ENCODE measurements at regions not wholly inside any gene's neighbourhood (a gene's known extent, or its start where the extent isn't known, plus 50 kb on each side); places are given as distances from the start of the nearest gene placed in this dataset.

DNA sequence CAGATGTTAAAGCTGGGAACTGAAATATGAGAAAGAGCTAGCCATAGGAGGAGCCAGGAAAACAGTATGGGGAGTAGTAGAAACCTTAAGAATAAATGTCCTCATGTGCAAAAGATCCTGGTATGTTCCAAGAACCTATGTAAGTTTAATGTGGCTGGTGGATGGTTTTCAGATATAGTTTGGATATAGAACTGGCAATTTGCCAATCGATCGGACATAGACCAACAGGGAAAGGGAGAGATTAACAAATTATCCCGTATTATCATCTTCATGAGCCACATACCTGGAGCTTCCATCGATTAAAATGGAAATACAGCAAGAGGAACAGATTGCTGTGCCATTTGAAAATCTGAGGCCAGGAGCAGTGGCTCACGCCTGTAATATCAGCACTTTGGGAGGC, 388.7 kb downstream of the PRELID2 start:
- Histone ChIP-seq H3K4me3 (ENCODE audit: low read depth, low read length) (no peak overlapping the region), H3K9ac (ENCODE audit: low read length) (no peak overlapping the region)
- WGBS (ENCODE audit: extremely low coverage, insufficient coverage, insufficient read length), result no CpG with 5 or more reads among the region's 5 CpGs

DNA sequence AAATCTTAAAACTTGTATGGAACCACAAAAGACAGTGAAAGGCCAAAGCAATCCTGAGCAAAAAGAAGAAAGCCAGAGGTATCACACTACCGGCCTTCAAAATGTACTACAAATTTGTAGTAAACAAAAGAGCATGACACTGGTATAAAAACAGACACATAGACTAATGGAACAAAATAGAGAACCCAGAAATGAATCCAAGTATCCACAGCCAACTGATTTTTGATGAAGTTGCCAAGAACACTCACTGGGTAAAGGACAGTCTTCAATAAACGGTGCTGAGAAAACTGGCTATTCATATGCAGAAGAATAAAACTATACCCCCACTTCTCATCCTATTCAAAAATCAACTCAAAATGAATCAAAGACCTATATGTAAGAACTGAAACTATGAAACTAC, 390.1 kb downstream of the PRELID2 start:
- H3K79me1 ChIP-seq (ENCODE audit: low read length), result peaks cover 1% of the 10 kb centered on the region
- no peak for DNase-seq
- peaks cover 0 to 1% of the 10 kb centered on the region in 2 experiments for H3K36me3 ChIP-seq (ENCODE audit: control insufficient read depth in 1 of 2, insufficient read depth in 2 of 2, low read length in 2 of 2)
- no peak overlapping the region for H3K27ac ChIP-seq (ENCODE audit: low read depth, low read length)
- H3K4me1 ChIP-seq (ENCODE audit: control insufficient read depth in 1 of 2, insufficient read depth in 2 of 2, low read length in 2 of 2), result peaks cover 0 to 2% of the 10 kb centered on the region in 2 experiments
- no peak overlapping the region for H3K4me2 ChIP-seq (ENCODE audit: low read length)
- H3K14ac ChIP-seq (ENCODE audit: low read length), result no peak overlapping the region
- no peak overlapping the region for H2AK5ac ChIP-seq (ENCODE audit: low read length)
- no peak overlapping the region for H4K91ac ChIP-seq (ENCODE audit: low read depth, low read length)
- H3K4me3 ChIP-seq (ENCODE audit: low read depth, low read length), result no peak overlapping the region
- no peak overlapping the region for H2AFZ ChIP-seq (ENCODE audit: insufficient read depth, low read length, poor library complexity)
- WGBS (ENCODE audit: extremely low coverage, insufficient coverage, insufficient read length), result no CpG with 5 or more reads among the region's 2 CpGs
- no peak overlapping the region for H4K12ac ChIP-seq (ENCODE audit: low read depth, low read length)
- H3K4ac ChIP-seq (ENCODE audit: low read depth, low read length), result no peak overlapping the region
- H2BK12ac ChIP-seq (ENCODE audit: low read length), result no peak overlapping the region
- no peak overlapping the region for H3K23ac ChIP-seq (ENCODE audit: low read length)
- H3K9me3 ChIP-seq (ENCODE audit: insufficient read depth, low read depth, low read length), result peaks cover 2% of the 10 kb centered on the region
- H2BK5ac ChIP-seq (ENCODE audit: low read depth, low read length, poor library complexity), result no peak overlapping the region
- H3K18ac ChIP-seq (ENCODE audit: low read length), result no peak overlapping the region
- H3K27me3 ChIP-seq (ENCODE audit: insufficient read depth, low read length), result no peaks in the 10 kb centered on the region
- no peaks in the 10 kb centered on the region for H3K79me2 ChIP-seq (ENCODE audit: control insufficient read depth, insufficient read depth, low read length, poor library complexity)
- H2BK120ac ChIP-seq (ENCODE audit: insufficient read depth, low read length, poor library complexity), result no peak overlapping the region
- H3K9ac ChIP-seq (ENCODE audit: low read length), result no peak overlapping the region
- H4K8ac ChIP-seq (ENCODE audit: low read depth, low read length), result no peak overlapping the region

More for the DNA sequence above, 388.7 kb downstream of the PRELID2 start:
- no peaks in the 10 kb centered on the region for H3K79me2 ChIP-seq (ENCODE audit: control insufficient read depth, insufficient read depth, low read length, poor library complexity)
- peaks cover 1% of the 10 kb centered on the region for H3K79me1 ChIP-seq (ENCODE audit: low read length)
- no peak overlapping the region for H3K27ac ChIP-seq (ENCODE audit: low read depth, low read length)
- H3K23ac ChIP-seq (ENCODE audit: low read length), result no peak overlapping the region
- H3K36me3 ChIP-seq (ENCODE audit: control insufficient read depth in 1 of 2, insufficient read depth in 2 of 2, low read length in 2 of 2), result peaks cover 0 to 1% of the 10 kb centered on the region in 2 experiments
- H2BK5ac ChIP-seq (ENCODE audit: low read depth, low read length, poor library complexity), result no peak overlapping the region
- H3K9me3 ChIP-seq (ENCODE audit: insufficient read depth, low read depth, low read length), result peaks cover 2% of the 10 kb centered on the region
- no peak overlapping the region for H4K8ac ChIP-seq (ENCODE audit: low read depth, low read length)
- no peak for DNase-seq
- no peak overlapping the region for H4K91ac ChIP-seq (ENCODE audit: low read depth, low read length)
- no peak overlapping the region for H2BK12ac ChIP-seq (ENCODE audit: low read length)
- no peak overlapping the region for H2BK120ac ChIP-seq (ENCODE audit: insufficient read depth, low read length, poor library complexity)
- H3K27me3 ChIP-seq (ENCODE audit: insufficient read depth, low read length), result no peaks in the 10 kb centered on the region
- H3K4me1 ChIP-seq (ENCODE audit: control insufficient read depth in 1 of 2, insufficient read depth in 2 of 2, low read length in 2 of 2), result peaks cover 0 to 2% of the 10 kb centered on the region in 2 experiments
- H3K4ac ChIP-seq (ENCODE audit: low read depth, low read length), result no peak overlapping the region
- no peak overlapping the region for H4K12ac ChIP-seq (ENCODE audit: low read depth, low read length)
- no peak overlapping the region for H3K18ac ChIP-seq (ENCODE audit: low read length)
- H2AK5ac ChIP-seq (ENCODE audit: low read length), result no peak overlapping the region
- no peak overlapping the region for H2AFZ ChIP-seq (ENCODE audit: insufficient read depth, low read length, poor library complexity)
- H3K4me2 ChIP-seq (ENCODE audit: low read length), result no peak overlapping the region
- H3K14ac ChIP-seq (ENCODE audit: low read length), result no peak overlapping the region

DNA sequence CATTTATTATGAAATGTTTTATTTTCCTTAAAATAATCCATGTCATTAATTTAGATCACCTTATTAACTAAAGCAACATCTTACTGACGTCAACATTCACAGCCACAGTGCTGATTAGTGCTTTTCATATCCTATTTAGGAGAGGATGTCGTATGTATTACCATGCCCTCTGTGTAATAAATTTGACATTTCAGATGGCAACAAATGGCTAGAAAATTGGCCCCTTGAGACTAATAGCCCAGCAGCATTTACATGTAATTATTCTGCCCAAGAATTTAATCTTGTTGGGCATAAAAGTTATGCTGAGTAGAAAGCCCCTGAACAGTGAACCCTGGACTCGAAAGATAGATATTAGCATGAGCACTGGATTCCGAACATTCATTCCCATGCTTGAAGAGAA, 391.2 kb downstream of the PRELID2 start:
- H3K27ac ChIP-seq (ENCODE audit: low read depth, low read length), result no peak overlapping the region
- no peaks in the 10 kb centered on the region for H3K27me3 ChIP-seq (ENCODE audit: insufficient read depth, low read length)
- H3K4me1 ChIP-seq (ENCODE audit: control insufficient read depth in 1 of 2, insufficient read depth in 2 of 2, low read length in 2 of 2), result peaks cover 0 to 2% of the 10 kb centered on the region in 2 experiments
- H4K91ac ChIP-seq (ENCODE audit: low read depth, low read length), result no peak overlapping the region
- DNase-seq, result peak in 1 of 2 donors; percentile 29
- no peaks in the 10 kb centered on the region for H3K79me2 ChIP-seq (ENCODE audit: control insufficient read depth, insufficient read depth, low read length, poor library complexity)
- no peak overlapping the region for H2AK5ac ChIP-seq (ENCODE audit: low read length)
- no peak overlapping the region for H4K8ac ChIP-seq (ENCODE audit: low read depth, low read length)
- no peak overlapping the region for H3K4ac ChIP-seq (ENCODE audit: low read depth, low read length)
- peaks cover 0 to 1% of the 10 kb centered on the region in 2 experiments for H3K36me3 ChIP-seq (ENCODE audit: control insufficient read depth in 1 of 2, insufficient read depth in 2 of 2, low read length in 2 of 2)
- H2BK12ac ChIP-seq (ENCODE audit: low read length), result no peak overlapping the region
- no CpG with 5 or more reads among the region's 4 CpGs for WGBS (ENCODE audit: extremely low coverage, insufficient coverage, insufficient read length)
- no peak overlapping the region for H3K4me2 ChIP-seq (ENCODE audit: low read length)
- no peak overlapping the region for H2BK5ac ChIP-seq (ENCODE audit: low read depth, low read length, poor library complexity)
- H3K79me1 ChIP-seq (ENCODE audit: low read length), result peaks cover 1% of the 10 kb centered on the region
- peaks cover 2% of the 10 kb centered on the region for H3K9me3 ChIP-seq (ENCODE audit: insufficient read depth, low read depth, low read length)
- no peak overlapping the region for H4K12ac ChIP-seq (ENCODE audit: low read depth, low read length)
- no peak overlapping the region for H3K18ac ChIP-seq (ENCODE audit: low read length)
- H3K14ac ChIP-seq (ENCODE audit: low read length), result no peak overlapping the region
- no peak overlapping the region for H2BK120ac ChIP-seq (ENCODE audit: insufficient read depth, low read length, poor library complexity)
- no peak overlapping the region for H2AFZ ChIP-seq (ENCODE audit: insufficient read depth, low read length, poor library complexity)
- no peak overlapping the region for H3K9ac ChIP-seq (ENCODE audit: low read length)
- no peak overlapping the region for H3K23ac ChIP-seq (ENCODE audit: low read length)
- H3K4me3 ChIP-seq (ENCODE audit: low read depth, low read length), result no peak overlapping the region

DNA sequence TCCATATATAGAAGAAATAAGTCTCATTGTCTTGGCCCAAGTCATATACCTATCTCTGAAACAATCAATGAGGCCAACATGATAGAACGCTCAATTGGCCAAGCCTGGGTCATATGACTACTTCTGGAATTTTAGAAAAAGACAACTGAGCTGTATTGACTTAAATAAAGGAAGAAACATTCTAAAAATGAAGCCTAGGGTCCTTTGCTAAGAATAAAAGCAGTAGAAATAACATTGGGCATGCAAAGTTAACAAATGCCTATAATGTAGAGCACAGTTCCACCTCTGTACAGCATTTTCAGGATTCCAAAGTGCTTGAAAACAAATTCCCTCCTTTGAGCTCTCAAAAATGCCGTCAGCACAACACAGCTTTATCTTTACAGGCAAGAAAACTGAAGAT, 391.8 kb downstream of the PRELID2 start:
- Histone ChIP-seq H3K4me3 (ENCODE audit: low read depth, low read length) (no peak overlapping the region), H2BK12ac (ENCODE audit: low read length) (no peak overlapping the region), H3K14ac (ENCODE audit: low read length) (no peak overlapping the region), H3K18ac (ENCODE audit: low read length) (no peak overlapping the region), H2BK120ac (ENCODE audit: insufficient read depth, low read length, poor library complexity) (no peak overlapping the region), H3K27ac (ENCODE audit: low read depth, low read length) (peak overlapping the region; percentile 27), H4K12ac (ENCODE audit: low read depth, low read length) (no peak overlapping the region), H3K27me3 (ENCODE audit: insufficient read depth, low read length) (no peaks in the 10 kb centered on the region), H2AK5ac (ENCODE audit: low read length) (no peak overlapping the region), H3K79me1 (ENCODE audit: low read length) (peaks cover 1% of the 10 kb centered on the region), H3K9me3 (ENCODE audit: insufficient read depth, low read depth, low read length) (peaks cover 2% of the 10 kb centered on the region), H4K8ac (ENCODE audit: low read depth, low read length) (no peak overlapping the region), H3K4me1 (ENCODE audit: control insufficient read depth in 1 of 2, insufficient read depth in 2 of 2, low read length in 2 of 2) (peaks cover 0 to 2% of the 10 kb centered on the region in 2 experiments), H3K4me2 (ENCODE audit: low read length) (no peak overlapping the region), H3K4ac (ENCODE audit: low read depth, low read length) (no peak overlapping the region), H3K79me2 (ENCODE audit: control insufficient read depth, insufficient read depth, low read length, poor library complexity) (no peaks in the 10 kb centered on the region), H3K9ac (ENCODE audit: low read length) (no peak overlapping the region), H2AFZ (ENCODE audit: insufficient read depth, low read length, poor library complexity) (no peak overlapping the region), H4K91ac (ENCODE audit: low read depth, low read length) (no peak overlapping the region), H2BK5ac (ENCODE audit: low read depth, low read length, poor library complexity) (no peak overlapping the region), H3K36me3 (ENCODE audit: control insufficient read depth in 1 of 2, insufficient read depth in 2 of 2, low read length in 2 of 2) (peaks cover 0 to 1% of the 10 kb centered on the region in 2 experiments), H3K23ac (ENCODE audit: low read length) (no peak overlapping the region)
- no CpG with 5 or more reads among the region's 2 CpGs for WGBS (ENCODE audit: extremely low coverage, insufficient coverage, insufficient read length)
- DNase-seq, result peak; percentile 68 to 89

All from trophoblast cell (in vitro differentiated cells and primary cell).